A172 (cell line): ENCODE measurements at regions not wholly inside any gene's neighbourhood (a gene's known extent, or its start where the extent isn't known, plus 50 kb on each side); places are given as distances from the start of the nearest gene placed in this dataset.
"Not testable (repeated sequence)": the region's sequence is repeated elsewhere in the genome, so short reads cannot be mapped to it uniquely, and the experiment has no call there.

ENCODE experiments used
- DNase-seq: peaks from one replicate; pipeline ENCODE4 v3.0.0-alpha.2; 2015; ENCODE audit warnings: low spot score

- no peak for DNase-seq
Observed at GRCh38 chr12:131312793-131313545, 359.3 kb downstream of the ADGRD1 start.

- DNase-seq, result no peak
Observed at GRCh38 chr12:131313635-131314034, 359.9 kb downstream of the ADGRD1 start.

GRCh38 chr12:131314524-131315090 lies 360.9 kb downstream of the ADGRD1 start:
- DNase-seq, result no peak

GRCh38 chr12:131315601-131316000 lies 361.9 kb downstream of the ADGRD1 start:
- DNase-seq, result no peak

GRCh38 chr12:131316388-131316787 lies 362.7 kb downstream of the ADGRD1 start:
- no peak for DNase-seq

- DNase-seq, result no peak
Observed at GRCh38 chr12:131318045-131318685, 364.5 kb downstream of the ADGRD1 start.

- DNase-seq, result no peak
Observed at GRCh38 chr12:131321988-131322387, 368.3 kb downstream of the ADGRD1 start.

GRCh38 chr12:131322460-131322859 lies 368.8 kb downstream of the ADGRD1 start:
- DNase-seq, result not testable (repeated sequence)

- no peak for DNase-seq
Observed at GRCh38 chr12:131323879-131324278, 370.2 kb downstream of the ADGRD1 start.

- no peak for DNase-seq
Observed at GRCh38 chr12:131327521-131328488, 374.1 kb downstream of the ADGRD1 start.

GRCh38 chr12:131328861-131329845 lies 375.4 kb downstream of the ADGRD1 start:
- DNase-seq, result not testable (repeated sequence)

- DNase-seq, result no peak
Observed at GRCh38 chr12:131330106-131330815, 376.6 kb downstream of the ADGRD1 start.

GRCh38 chr12:131331148-131331750 lies 377.5 kb downstream of the ADGRD1 start:
- DNase-seq, result no peak

GRCh38 chr12:131332224-131332623 lies 378.5 kb downstream of the ADGRD1 start:
- no peak for DNase-seq

GRCh38 chr12:131333136-131333535 lies 377.8 kb upstream of the SFSWAP start:
- DNase-seq, result no peak

- DNase-seq, result no peak
Observed at GRCh38 chr12:131333621-131334440, 377.1 kb upstream of the SFSWAP start.

GRCh38 chr12:131334835-131335234 lies 376.1 kb upstream of the SFSWAP start:
- no peak for DNase-seq

- no peak for DNase-seq
Observed at GRCh38 chr12:131335456-131335855, 375.4 kb upstream of the SFSWAP start.

GRCh38 chr12:131337861-131338260 lies 373.0 kb upstream of the SFSWAP start:
- DNase-seq, result not testable (repeated sequence)
